Iris pigment epithelial cell (primary cell): ENCODE measurements at regions not wholly inside any gene's neighbourhood (a gene's known extent, or its start where the extent isn't known, plus 50 kb on each side); places are given as distances from the start of the nearest gene placed in this dataset.

Experiments used
- DNase-seq: peaks from one replicate; pipeline ENCODE4 v3.0.0-alpha.2; 2011; ENCODE audit warnings: low read depth

- no peak for DNase-seq
Observed at GRCh38 chrX:42725196-42725595, 52.8 kb downstream of the PPP1R2C start.

- DNase-seq: no peak
Observed at GRCh38 chrX:42720209-42720608, 57.8 kb downstream of the PPP1R2C start.

GRCh38 chrX:42715701-42716262 is 62.2 kb downstream of the PPP1R2C start:
- no peak for DNase-seq

GRCh38 chrX:42714981-42715700 is 62.8 kb downstream of the PPP1R2C start:
- peak; percentile 2 for DNase-seq

GRCh38 chrX:42710452-42710851 is 67.5 kb downstream of the PPP1R2C start:
- no peak for DNase-seq

- peak; percentile 32 for DNase-seq
Observed at GRCh38 chrX:42708222-42708621, 69.7 kb downstream of the PPP1R2C start.

GRCh38 chrX:42707742-42708141 is 70.2 kb downstream of the PPP1R2C start:
- no peak for DNase-seq

GRCh38 chrX:42704454-42704853 is 73.5 kb downstream of the PPP1R2C start:
- peak; percentile 3 for DNase-seq

- DNase-seq: no peak
Observed at GRCh38 chrX:42697544-42697943, 80.4 kb downstream of the PPP1R2C start.

- DNase-seq: no peak
Observed at GRCh38 chrX:42696536-42697124, 81.3 kb downstream of the PPP1R2C start.

- DNase-seq: no peak
Observed at GRCh38 chrX:42695800-42696358, 82.1 kb downstream of the PPP1R2C start.

- no peak for DNase-seq
Observed at GRCh38 chrX:42694260-42694815, 83.6 kb downstream of the PPP1R2C start.

GRCh38 chrX:42691196-42691595 is 86.8 kb downstream of the PPP1R2C start:
- no peak for DNase-seq

GRCh38 chrX:42686706-42687105 is 91.3 kb downstream of the PPP1R2C start:
- DNase-seq: no peak

- no peak for DNase-seq
Observed at GRCh38 chrX:42686296-42686695, 91.7 kb downstream of the PPP1R2C start.

GRCh38 chrX:42684065-42684464 is 93.9 kb downstream of the PPP1R2C start:
- no peak for DNase-seq

- DNase-seq: peak; percentile 8
Observed at GRCh38 chrX:42680666-42681065, 97.3 kb downstream of the PPP1R2C start.

GRCh38 chrX:42678133-42678532 is 99.8 kb downstream of the PPP1R2C start:
- peak; percentile 9 for DNase-seq

- no peak for DNase-seq
Observed at GRCh38 chrX:42673301-42673810, 104.6 kb downstream of the PPP1R2C start.

GRCh38 chrX:42664680-42665079 is 113.3 kb downstream of the PPP1R2C start:
- no peak for DNase-seq

GRCh38 chrX:42628471-42628870 is 149.5 kb downstream of the PPP1R2C start:
- no peak for DNase-seq

GRCh38 chrX:42627891-42628290 is 150.1 kb downstream of the PPP1R2C start:
- DNase-seq: no peak

GRCh38 chrX:42624524-42624923 is 153.4 kb downstream of the PPP1R2C start:
- no peak for DNase-seq
